Hippocampal formation (tissue), 2 donors: ENCODE measurements at regions not wholly inside any gene's neighbourhood (a gene's known extent, or its start where the extent isn't known, plus 50 kb on each side); places are given as distances from the start of the nearest gene placed in this dataset.
"Not testable (repeated sequence)": the region's sequence is repeated elsewhere in the genome, so short reads cannot be mapped to it uniquely, and the experiment has no call there.

Source experiments
- DNase-seq, 2 donors: peaks; one replicate each; lab custom pipeline; 2025; lab: John Stamatoyannopoulos, UW

GRCh38 chr7:153524070-153524601 lies 528.1 kb upstream of the DPP6 start:
- peak; percentile 14 to 50 for DNase-seq

- no peak for DNase-seq
Observed at GRCh38 chr7:153529100-153529499, 523.1 kb upstream of the DPP6 start.

- DNase-seq = no peak
Observed at GRCh38 chr7:153529651-153530165, 522.5 kb upstream of the DPP6 start.

- no peak for DNase-seq
Observed at GRCh38 chr7:153530441-153530840, 521.8 kb upstream of the DPP6 start.

- no peak for DNase-seq
Observed at GRCh38 chr7:153532326-153532725, 519.9 kb upstream of the DPP6 start.

- DNase-seq = no peak
Observed at GRCh38 chr7:153537271-153537670, 514.9 kb upstream of the DPP6 start.

GRCh38 chr7:153541903-153542302 lies 510.3 kb upstream of the DPP6 start:
- no peak for DNase-seq

GRCh38 chr7:153543232-153543631 lies 509.0 kb upstream of the DPP6 start:
- no peak for DNase-seq

- DNase-seq = no peak
Observed at GRCh38 chr7:153550173-153550572, 502.0 kb upstream of the DPP6 start.

GRCh38 chr7:153564391-153564790 lies 487.8 kb upstream of the DPP6 start:
- DNase-seq = no peak

- no peak for DNase-seq
Observed at GRCh38 chr7:153566324-153566723, 485.9 kb upstream of the DPP6 start.

- DNase-seq = no peak
Observed at GRCh38 chr7:153567426-153567825, 484.8 kb upstream of the DPP6 start.

- not testable (repeated sequence) for DNase-seq
Observed at GRCh38 chr7:153569520-153569919, 482.7 kb upstream of the DPP6 start.

GRCh38 chr7:153576096-153576495 lies 476.1 kb upstream of the DPP6 start:
- DNase-seq = no peak

GRCh38 chr7:153581419-153581818 lies 470.8 kb upstream of the DPP6 start:
- no peak for DNase-seq

- DNase-seq = no peak
Observed at GRCh38 chr7:153584132-153584531, 468.1 kb upstream of the DPP6 start.

- DNase-seq = no peak
Observed at GRCh38 chr7:153588586-153588985, 463.6 kb upstream of the DPP6 start.

- DNase-seq = no peak
Observed at GRCh38 chr7:153590136-153590535, 462.1 kb upstream of the DPP6 start.

GRCh38 chr7:153590571-153590970 lies 461.6 kb upstream of the DPP6 start:
- DNase-seq = no peak

GRCh38 chr7:153607354-153607753 lies 444.8 kb upstream of the DPP6 start:
- no peak for DNase-seq

- DNase-seq = no peak
Observed at GRCh38 chr7:153616711-153617325, 435.4 kb upstream of the DPP6 start.

- DNase-seq = no peak
Observed at GRCh38 chr7:153627323-153627722, 424.9 kb upstream of the DPP6 start.

GRCh38 chr7:153628406-153628805 lies 423.8 kb upstream of the DPP6 start:
- no peak for DNase-seq

GRCh38 chr7:153628825-153629224 lies 423.4 kb upstream of the DPP6 start:
- DNase-seq = no peak
